ENCODE measurements at regions not wholly inside any gene's neighbourhood (a gene's known extent, or its start where the extent isn't known, plus 50 kb on each side); places are given as distances from the start of the nearest gene placed in this dataset.

- TF ChIP-seq POLR2A (IDR thresholded peaks at IDR 0.05) (no peak), CTCF (IDR thresholded peaks at IDR 0.05 in 4 of 5, conservative IDR thresholded peaks at IDR 0.05 in 1 of 5) (no peak)
Measured at GRCh38 chr11:116332391-116332790, 440.4 kb downstream of the BUD13 start.

Data from gastrocnemius medialis (tissue), 4 donors.